Liver (tissue), 3 donors: ENCODE measurements at regions not wholly inside any gene's neighbourhood (a gene's known extent, or its start where the extent isn't known, plus 50 kb on each side); places are given as distances from the start of the nearest gene placed in this dataset.

ENCODE experiments used
- EGR1 ChIP-seq, 2 donors: IDR thresholded peaks; 2 replicates each; pipeline ENCODE4 v1.6.1; 2016 to 2018; ENCODE audit warnings: antibody characterized with exemption in 2 of 2, low read depth in 2 of 2
- FOXA1 ChIP-seq: IDR thresholded peaks from 2 replicates; pipeline ENCODE4 v1.6.1; 2016; ENCODE audit warnings: antibody characterized with exemption
- GABPA ChIP-seq, 2 donors: IDR thresholded peaks in 1 of 2; conservative IDR thresholded peaks in 1 of 2; 2 replicates each; pipeline ENCODE4 v1.6.1; 2016; ENCODE audit warnings: antibody characterized with exemption in 2 of 2, mild to moderate bottlenecking in 1 of 2, moderate library complexity in 1 of 2
- JUND ChIP-seq, 2 donors: IDR thresholded peaks; 2 replicates each; pipeline ENCODE4 v1.6.1; 2016; ENCODE audit warnings: antibody characterized with exemption in 2 of 2
- RAD21 ChIP-seq, 2 donors: IDR thresholded peaks; 2 replicates each; pipeline ENCODE4 v1.6.1; 2016; ENCODE audit warnings: antibody characterized with exemption in 2 of 2, mild to moderate bottlenecking in 2 of 2
- SP1 ChIP-seq: IDR thresholded peaks from 2 replicates; pipeline ENCODE4 v1.6.1; 2018; ENCODE audit warnings: antibody characterized with exemption, mild to moderate bottlenecking
- TAF1 ChIP-seq: conservative IDR thresholded peaks from 2 replicates; pipeline ENCODE4 v1.6.1; 2016; ENCODE audit warnings: antibody characterized with exemption, mild to moderate bottlenecking
- YY1 ChIP-seq: IDR thresholded peaks from 2 replicates; pipeline ENCODE4 v1.6.1; 2016; ENCODE audit warnings: antibody characterized with exemption, mild to moderate bottlenecking
- TF ChIP-seq, protein P1 (sequence below): fragments of 150-350 bp; IDR thresholded peaks from 2 replicates; pipeline ENCODE4 v1.5.1; 2017; ENCODE audit warnings: improper control_type of control experiment, low read depth, low read length; ENCODE audit not compliant: missing input control
- TF ChIP-seq, protein P2 (sequence below): IDR thresholded peaks from 2 replicates; pipeline ENCODE4 v1.6.1; 2016; ENCODE audit warnings: antibody characterized with exemption, mild to moderate bottlenecking
- TF ChIP-seq, protein P3 (sequence below): IDR thresholded peaks from 2 replicates; pipeline ENCODE4 v1.6.1; 2016; ENCODE audit warnings: antibody characterized with exemption
- TF ChIP-seq, protein P4 (sequence below): IDR thresholded peaks from 2 replicates; pipeline ENCODE4 v1.6.1; 2016; ENCODE audit warnings: antibody characterized with exemption
- TF ChIP-seq, protein P5 (sequence below): IDR thresholded peaks from 2 replicates; pipeline ENCODE4 v1.6.1; 2016; ENCODE audit warnings: antibody characterized with exemption
- donor health status: healthy.
- donor health status: healthy.

DNA sequence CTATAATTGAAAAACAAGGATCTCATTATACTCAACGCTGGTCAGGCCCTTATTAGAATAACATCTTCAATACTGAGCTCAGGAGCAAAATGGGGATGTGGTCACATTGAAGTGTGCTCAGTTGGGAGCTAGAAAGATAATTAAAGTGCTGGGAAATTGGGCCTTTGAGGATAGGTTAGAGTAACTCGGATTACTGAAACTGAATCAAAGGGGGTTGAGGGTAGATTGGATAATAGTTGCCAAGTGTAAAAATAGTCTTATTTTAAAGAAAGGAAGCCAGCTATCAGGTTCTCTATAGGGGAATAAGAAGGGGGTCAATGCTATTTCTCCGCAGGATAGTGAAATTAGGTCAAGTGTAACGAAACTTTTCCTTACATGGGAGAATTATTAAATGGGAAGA lies 391.0 kb upstream of the PTPRD start:
- TF ChIP-seq, protein P1, sequence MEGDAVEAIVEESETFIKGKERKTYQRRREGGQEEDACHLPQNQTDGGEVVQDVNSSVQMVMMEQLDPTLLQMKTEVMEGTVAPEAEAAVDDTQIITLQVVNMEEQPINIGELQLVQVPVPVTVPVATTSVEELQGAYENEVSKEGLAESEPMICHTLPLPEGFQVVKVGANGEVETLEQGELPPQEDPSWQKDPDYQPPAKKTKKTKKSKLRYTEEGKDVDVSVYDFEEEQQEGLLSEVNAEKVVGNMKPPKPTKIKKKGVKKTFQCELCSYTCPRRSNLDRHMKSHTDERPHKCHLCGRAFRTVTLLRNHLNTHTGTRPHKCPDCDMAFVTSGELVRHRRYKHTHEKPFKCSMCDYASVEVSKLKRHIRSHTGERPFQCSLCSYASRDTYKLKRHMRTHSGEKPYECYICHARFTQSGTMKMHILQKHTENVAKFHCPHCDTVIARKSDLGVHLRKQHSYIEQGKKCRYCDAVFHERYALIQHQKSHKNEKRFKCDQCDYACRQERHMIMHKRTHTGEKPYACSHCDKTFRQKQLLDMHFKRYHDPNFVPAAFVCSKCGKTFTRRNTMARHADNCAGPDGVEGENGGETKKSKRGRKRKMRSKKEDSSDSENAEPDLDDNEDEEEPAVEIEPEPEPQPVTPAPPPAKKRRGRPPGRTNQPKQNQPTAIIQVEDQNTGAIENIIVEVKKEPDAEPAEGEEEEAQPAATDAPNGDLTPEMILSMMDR: no peak
- TF ChIP-seq, protein P2, sequence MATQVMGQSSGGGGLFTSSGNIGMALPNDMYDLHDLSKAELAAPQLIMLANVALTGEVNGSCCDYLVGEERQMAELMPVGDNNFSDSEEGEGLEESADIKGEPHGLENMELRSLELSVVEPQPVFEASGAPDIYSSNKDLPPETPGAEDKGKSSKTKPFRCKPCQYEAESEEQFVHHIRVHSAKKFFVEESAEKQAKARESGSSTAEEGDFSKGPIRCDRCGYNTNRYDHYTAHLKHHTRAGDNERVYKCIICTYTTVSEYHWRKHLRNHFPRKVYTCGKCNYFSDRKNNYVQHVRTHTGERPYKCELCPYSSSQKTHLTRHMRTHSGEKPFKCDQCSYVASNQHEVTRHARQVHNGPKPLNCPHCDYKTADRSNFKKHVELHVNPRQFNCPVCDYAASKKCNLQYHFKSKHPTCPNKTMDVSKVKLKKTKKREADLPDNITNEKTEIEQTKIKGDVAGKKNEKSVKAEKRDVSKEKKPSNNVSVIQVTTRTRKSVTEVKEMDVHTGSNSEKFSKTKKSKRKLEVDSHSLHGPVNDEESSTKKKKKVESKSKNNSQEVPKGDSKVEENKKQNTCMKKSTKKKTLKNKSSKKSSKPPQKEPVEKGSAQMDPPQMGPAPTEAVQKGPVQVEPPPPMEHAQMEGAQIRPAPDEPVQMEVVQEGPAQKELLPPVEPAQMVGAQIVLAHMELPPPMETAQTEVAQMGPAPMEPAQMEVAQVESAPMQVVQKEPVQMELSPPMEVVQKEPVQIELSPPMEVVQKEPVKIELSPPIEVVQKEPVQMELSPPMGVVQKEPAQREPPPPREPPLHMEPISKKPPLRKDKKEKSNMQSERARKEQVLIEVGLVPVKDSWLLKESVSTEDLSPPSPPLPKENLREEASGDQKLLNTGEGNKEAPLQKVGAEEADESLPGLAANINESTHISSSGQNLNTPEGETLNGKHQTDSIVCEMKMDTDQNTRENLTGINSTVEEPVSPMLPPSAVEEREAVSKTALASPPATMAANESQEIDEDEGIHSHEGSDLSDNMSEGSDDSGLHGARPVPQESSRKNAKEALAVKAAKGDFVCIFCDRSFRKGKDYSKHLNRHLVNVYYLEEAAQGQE: no peak
- TF ChIP-seq, protein P3, sequence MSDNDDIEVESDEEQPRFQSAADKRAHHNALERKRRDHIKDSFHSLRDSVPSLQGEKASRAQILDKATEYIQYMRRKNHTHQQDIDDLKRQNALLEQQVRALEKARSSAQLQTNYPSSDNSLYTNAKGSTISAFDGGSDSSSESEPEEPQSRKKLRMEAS: no peak
- TF ChIP-seq SP1 (no peak), TAF1 (no peak), GABPA (IDR thresholded peaks at IDR 0.05 in 1 of 2, conservative IDR thresholded peaks at IDR 0.05 in 1 of 2) (no peak), JUND (IDR thresholded peaks at IDR 0.05) (no peak), EGR1 (IDR thresholded peaks at IDR 0.05; ENCODE audit: low read depth in 2 of 2) (no peak), FOXA1 (no peak), YY1 (no peak), RAD21 (IDR thresholded peaks at IDR 0.05) (no peak)
- TF ChIP-seq, protein P4, sequence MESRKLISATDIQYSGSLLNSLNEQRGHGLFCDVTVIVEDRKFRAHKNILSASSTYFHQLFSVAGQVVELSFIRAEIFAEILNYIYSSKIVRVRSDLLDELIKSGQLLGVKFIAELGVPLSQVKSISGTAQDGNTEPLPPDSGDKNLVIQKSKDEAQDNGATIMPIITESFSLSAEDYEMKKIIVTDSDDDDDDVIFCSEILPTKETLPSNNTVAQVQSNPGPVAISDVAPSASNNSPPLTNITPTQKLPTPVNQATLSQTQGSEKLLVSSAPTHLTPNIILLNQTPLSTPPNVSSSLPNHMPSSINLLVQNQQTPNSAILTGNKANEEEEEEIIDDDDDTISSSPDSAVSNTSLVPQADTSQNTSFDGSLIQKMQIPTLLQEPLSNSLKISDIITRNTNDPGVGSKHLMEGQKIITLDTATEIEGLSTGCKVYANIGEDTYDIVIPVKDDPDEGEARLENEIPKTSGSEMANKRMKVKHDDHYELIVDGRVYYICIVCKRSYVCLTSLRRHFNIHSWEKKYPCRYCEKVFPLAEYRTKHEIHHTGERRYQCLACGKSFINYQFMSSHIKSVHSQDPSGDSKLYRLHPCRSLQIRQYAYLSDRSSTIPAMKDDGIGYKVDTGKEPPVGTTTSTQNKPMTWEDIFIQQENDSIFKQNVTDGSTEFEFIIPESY: no peak
- TF ChIP-seq, protein P5, sequence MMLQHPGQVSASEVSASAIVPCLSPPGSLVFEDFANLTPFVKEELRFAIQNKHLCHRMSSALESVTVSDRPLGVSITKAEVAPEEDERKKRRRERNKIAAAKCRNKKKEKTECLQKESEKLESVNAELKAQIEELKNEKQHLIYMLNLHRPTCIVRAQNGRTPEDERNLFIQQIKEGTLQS: no peak
